Activated T-cell treated with anti-CD3 and anti-CD28 coated beads, Interleukin-2, amount 50 U/mL, for 72 hours (primary cell): ENCODE measurements at regions not wholly inside any gene's neighbourhood (a gene's known extent, or its start where the extent isn't known, plus 50 kb on each side); places are given as distances from the start of the nearest gene placed in this dataset.
"Not testable (repeated sequence)": the region's sequence is repeated elsewhere in the genome, so short reads cannot be mapped to it uniquely, and the experiment has no call there.

ENCODE experiments used
- ATAC-seq, 2 donors: fragments of 150-1000 bp; cut with Tn5 transposase; replicated peaks in 1 of 2; 2 replicates each; pipeline ENCODE4 v1.10.0; 2021; ENCODE audit warnings: moderate library complexity in 2 of 2, mild to moderate bottlenecking in 1 of 2
- DNase-seq, 2 donors: peaks; one replicate each; pipeline ENCODE4 v3.0.0; 2021 to 2022; ENCODE audit warnings: mixed read lengths in 1 of 2
- H3K27ac Mint-ChIP-seq: one replicate; pipeline ENCODE4 v1.8.0; 2022; ENCODE audit warnings: mild to moderate bottlenecking, moderate library complexity, mixed read lengths
- H3K27me3 Mint-ChIP-seq: one replicate; pipeline ENCODE4 v1.8.0; 2022; ENCODE audit warnings: low read depth, mixed read lengths
- H3K36me3 Mint-ChIP-seq, 2 donors: one replicate each; pipeline ENCODE4 v1.8.0; 2022; ENCODE audit warnings: mixed read lengths in 2 of 2, mild to moderate bottlenecking in 1 of 2; ENCODE audit not compliant: insufficient read depth in 2 of 2
- H3K4me1 Mint-ChIP-seq: one replicate; pipeline ENCODE4 v1.8.0; 2022; ENCODE audit warnings: low read depth, mixed read lengths
- H3K4me3 Mint-ChIP-seq, 2 donors: one replicate each; pipeline ENCODE4 v1.8.0; 2022; ENCODE audit warnings: mild to moderate bottlenecking in 2 of 2, mixed read lengths in 2 of 2, moderate library complexity in 2 of 2
- H3K9me3 Mint-ChIP-seq, 2 donors: one replicate each; pipeline ENCODE4 v1.8.0; 2022; ENCODE audit warnings: mixed read lengths in 2 of 2

DNA sequence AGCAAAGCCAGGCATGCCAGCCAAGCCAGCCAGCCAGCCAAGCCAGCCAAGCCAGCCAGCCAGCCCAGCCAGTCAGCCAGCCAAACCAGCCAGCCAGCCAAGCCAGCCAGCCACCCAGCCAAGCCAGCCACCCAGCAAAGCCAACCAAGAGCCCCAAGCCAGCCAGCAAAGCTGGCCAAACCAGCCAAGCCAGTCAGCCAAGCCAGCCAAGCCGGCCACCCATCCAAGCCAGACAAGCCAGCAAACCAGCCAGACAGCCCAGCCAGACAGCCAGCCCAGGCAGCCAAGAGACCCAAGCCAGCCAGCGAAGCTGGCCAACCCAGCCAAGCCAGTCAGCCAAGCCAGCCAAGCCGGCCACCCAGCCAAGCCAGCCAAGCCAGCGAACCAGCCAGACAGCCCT is 338.3 kb upstream of the PLGLB2 start:
- not testable (repeated sequence) for H3K27me3 Mint-ChIP-seq, H3K27ac Mint-ChIP-seq, H3K4me3 Mint-ChIP-seq, DNase-seq, H3K9me3 Mint-ChIP-seq, H3K4me1 Mint-ChIP-seq, H3K36me3 Mint-ChIP-seq, ATAC-seq

DNA sequence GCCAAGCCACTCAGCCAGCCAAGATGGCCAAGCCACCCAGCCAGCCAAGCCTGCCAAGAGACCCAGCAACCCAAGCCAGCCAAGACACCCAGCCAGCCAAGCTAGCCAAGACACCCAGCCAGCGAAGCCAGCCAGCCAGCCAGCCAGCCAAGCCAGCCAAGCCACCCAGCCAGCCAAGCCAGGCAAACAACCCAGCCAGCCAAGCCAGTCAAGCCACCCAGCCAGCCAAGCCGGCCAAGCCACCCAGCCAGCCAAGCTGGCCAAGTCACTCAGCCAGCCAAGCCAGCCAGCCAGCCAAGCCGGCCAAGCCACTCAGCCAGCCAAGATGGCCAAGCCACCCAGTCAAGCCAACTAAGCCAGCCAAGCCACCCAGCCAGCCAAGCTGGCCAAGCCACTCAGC is 337.5 kb upstream of the PLGLB2 start:
- ATAC-seq, H3K27me3 Mint-ChIP-seq, H3K9me3 Mint-ChIP-seq, DNase-seq, H3K4me1 Mint-ChIP-seq, H3K4me3 Mint-ChIP-seq, H3K27ac Mint-ChIP-seq, H3K36me3 Mint-ChIP-seq: not testable (repeated sequence)

DNA sequence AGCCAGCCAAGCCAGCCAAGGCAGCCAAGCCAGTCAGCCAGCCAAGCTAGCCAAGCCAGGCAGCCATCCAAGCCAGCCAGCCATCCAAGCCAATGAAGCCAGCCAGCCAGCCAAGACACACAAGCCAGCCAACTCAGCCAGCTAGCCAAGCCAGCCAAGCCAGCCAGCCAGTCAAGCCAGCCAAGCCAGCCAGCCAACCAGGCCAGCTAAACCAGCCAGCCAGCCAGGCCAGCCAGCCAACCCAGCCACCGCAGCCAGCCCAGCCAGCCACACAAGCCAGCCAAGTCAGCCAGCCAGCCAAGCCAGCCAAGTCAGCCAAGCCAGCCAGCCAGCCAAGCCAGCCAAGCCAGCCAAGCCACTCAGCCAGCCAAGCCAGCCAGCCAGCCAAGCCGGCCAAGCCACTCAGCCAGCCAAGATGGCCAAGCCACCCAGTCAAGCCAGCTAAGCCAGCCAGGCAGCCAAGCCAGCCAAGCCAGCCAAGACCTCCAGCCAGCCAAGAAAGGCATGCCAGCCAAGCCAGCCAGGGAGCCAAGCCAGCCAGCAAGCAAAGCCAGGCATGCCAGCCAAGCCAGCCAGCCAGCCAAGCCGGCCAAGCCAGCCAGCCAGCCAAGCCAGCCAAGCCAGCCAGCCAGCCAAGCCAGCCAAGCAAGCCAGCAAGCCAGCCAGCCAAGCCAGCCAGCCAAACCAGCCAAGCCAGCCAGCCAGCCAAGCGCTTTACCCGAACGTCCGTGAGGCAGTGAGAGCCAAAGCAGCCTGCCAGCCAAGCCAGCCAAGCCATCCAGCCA is 335.7 kb upstream of the PLGLB2 start:
- not testable (repeated sequence) for H3K27ac Mint-ChIP-seq, ATAC-seq, H3K4me3 Mint-ChIP-seq, H3K36me3 Mint-ChIP-seq, H3K27me3 Mint-ChIP-seq, H3K9me3 Mint-ChIP-seq, H3K4me1 Mint-ChIP-seq, DNase-seq

DNA sequence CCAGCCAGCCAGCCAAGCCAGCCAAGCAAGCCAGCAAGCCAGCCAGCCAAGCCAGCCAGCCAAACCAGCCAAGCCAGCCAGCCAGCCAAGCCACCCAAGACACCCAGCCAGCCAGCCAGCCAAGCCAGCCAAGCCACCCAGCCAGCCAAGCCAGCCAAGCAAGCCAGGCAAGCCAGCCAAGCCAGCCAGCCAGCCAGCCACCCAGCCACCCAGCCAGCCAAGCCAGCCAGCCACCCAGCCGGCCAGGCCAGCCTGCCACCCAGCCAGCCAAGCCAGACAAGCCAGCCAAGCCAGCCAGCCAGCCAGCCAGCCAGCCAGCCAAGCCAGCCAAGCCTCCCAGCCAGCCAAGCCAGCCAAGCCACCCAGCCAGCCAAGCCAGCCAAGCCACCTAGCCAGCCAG is 333.6 kb upstream of the PLGLB2 start:
- DNase-seq, H3K27me3 Mint-ChIP-seq, ATAC-seq, H3K27ac Mint-ChIP-seq, H3K9me3 Mint-ChIP-seq, H3K4me3 Mint-ChIP-seq, H3K36me3 Mint-ChIP-seq, H3K4me1 Mint-ChIP-seq: not testable (repeated sequence)

DNA sequence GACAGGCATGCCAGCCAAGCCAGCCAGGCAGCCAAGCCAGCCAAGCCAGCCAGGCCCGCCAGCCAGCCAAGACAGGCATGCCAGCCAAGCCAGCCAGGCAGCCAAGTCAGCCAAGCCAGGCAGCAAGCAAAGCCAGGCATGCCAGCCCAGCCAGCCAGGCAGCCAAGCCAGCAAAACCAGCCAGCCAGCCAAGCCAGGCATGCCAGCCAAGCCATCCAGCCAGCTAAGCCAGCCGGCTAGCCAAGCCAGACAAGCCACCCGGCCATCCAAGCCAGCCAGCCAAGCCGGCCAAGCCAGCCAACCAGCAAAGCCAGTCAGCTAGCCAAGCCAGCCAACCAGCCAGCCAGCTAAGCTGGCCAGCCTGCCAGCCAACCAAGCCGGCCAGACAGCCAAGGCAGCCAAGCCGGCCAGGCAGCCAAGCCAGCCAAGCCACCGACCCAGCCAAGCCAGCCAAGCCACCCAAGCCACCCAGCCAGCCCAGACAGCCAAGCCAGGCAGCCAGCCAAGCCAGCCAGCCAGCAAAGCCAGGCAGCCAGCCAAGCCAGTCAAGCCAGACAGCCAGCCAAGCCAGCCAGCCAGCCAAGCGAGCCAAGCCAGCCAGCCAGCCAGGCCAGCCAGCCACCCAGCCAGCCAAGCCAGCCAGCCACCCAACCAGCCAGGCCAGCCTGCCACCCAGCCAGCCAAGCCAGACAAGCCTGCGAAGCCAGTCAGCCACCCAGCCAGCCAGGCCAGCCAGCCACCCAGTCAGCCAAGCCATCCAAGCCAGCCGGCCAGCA is 332.9 kb upstream of the PLGLB2 start:
- not testable (repeated sequence) for H3K27me3 Mint-ChIP-seq, H3K27ac Mint-ChIP-seq, H3K9me3 Mint-ChIP-seq, DNase-seq, H3K4me3 Mint-ChIP-seq, H3K36me3 Mint-ChIP-seq, H3K4me1 Mint-ChIP-seq, ATAC-seq

DNA sequence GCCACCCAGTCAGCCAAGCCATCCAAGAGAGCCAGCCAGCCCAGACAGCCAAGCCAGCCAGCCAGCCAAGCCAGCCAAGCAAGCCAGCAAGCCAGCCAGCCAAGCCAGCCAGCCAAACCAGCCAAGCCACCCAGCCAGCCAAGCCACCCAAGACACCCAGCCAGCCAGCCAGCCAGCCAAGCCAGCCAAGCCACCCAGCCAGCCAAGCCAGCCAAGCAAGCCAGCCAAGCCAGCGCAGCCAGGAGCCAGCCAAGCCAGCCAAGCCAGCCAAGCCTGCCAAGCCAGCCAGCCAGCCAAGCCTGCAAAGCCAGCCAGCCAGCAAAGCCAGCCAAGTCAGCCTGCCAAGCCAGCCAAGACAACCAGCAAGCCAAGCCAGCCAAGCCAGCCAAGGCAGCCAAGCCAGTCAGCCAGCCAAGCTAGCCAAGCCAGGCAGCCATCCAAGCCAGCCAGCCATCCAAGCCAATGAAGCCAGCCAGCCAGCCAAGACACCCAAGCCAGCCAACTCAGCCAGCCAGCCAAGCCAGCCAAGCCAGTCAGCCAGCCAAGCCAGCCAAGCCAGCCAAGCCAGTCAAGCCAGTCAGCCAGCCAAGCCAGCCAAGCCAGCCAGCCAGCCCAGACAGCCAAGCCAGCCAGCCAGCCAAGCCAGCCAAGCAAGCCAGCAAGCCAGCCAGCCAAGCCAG is 332.2 kb upstream of the PLGLB2 start:
- not testable (repeated sequence) for DNase-seq, H3K4me3 Mint-ChIP-seq, H3K27me3 Mint-ChIP-seq, H3K4me1 Mint-ChIP-seq, H3K27ac Mint-ChIP-seq, H3K9me3 Mint-ChIP-seq, H3K36me3 Mint-ChIP-seq, ATAC-seq

DNA sequence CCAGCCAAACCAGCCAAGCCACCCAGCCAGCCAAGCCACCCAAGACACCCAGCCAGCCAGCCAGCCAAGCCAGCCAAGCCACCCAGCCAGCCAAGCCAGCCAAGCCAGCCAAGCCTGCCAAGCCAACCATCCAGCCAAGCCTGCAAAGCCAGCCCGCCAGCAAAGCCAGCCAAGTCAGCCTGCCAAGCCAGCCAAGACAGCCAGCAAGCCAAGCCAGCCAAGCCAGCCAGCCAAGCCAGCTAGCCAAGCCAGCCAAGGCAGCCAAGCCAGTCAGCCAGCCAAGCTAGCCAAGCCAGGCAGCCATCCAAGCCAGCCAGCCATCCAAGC is 331.7 kb upstream of the PLGLB2 start:
- not testable (repeated sequence) for DNase-seq, H3K4me1 Mint-ChIP-seq, H3K36me3 Mint-ChIP-seq, H3K27me3 Mint-ChIP-seq, H3K27ac Mint-ChIP-seq, H3K9me3 Mint-ChIP-seq, H3K4me3 Mint-ChIP-seq, ATAC-seq

DNA sequence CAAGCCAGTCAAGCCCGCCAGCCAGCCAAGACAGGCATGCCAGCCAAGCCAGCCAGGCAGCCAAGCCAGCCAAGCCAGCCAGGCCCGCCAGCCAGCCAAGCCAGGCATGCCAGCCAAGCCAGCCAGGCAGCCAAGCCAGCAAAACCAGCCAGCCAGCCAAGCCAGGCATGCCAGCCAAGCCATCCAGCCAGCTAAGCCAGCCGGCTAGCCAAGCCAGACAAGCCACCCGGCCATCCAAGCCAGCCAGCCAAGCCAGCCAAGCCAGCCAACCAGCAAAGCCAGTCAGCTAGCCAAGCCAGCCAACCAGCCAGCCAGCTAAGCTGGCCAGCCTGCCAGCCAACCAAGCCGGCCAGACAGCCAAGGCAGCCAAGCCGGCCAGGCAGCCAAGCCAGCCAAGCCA is 330.7 kb upstream of the PLGLB2 start:
- not testable (repeated sequence) for ATAC-seq, H3K27ac Mint-ChIP-seq, H3K4me3 Mint-ChIP-seq, H3K36me3 Mint-ChIP-seq, H3K4me1 Mint-ChIP-seq, H3K27me3 Mint-ChIP-seq, H3K9me3 Mint-ChIP-seq, DNase-seq

DNA sequence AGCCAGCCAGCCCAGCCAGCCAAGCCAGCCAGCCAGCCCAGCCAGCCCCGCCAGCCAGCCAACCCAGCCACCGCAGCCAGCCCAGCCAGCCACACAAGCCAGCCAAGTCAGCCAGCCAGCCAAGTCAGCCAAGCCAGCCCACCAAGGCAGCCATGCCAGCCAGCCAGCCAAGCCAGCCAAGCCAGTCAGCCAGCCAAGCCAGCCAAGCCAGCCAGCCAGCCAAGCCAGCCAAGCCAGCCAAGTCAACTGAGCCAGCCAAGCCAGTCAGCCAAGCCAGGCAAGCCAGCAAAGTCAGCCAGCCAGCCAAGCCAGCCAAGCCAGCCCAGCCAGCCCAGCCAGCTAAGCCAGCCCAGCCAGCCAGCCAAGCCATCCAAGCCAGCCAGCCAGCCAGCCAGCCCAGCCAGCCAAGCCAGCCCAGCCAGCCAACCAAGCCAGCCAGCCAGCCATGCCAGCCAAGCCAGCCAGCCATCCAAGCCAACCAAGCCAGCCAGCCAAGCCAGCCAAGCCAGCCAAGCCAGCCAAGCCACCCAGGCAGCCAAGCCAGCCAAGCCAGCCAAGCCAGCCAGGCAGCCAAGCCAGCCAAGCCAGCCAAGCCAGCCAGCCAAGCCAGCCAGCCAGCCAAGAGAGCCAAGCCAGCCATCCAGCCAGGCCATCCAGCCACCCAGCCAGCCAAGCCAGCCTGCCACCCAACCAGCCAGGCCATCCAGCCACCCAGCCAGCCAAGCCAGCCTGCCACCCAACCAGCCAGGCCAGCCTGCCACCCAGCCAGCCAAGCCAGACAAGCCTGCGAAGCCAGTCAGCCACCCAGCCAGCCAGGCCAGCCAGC is 329.9 kb upstream of the PLGLB2 start:
- H3K4me3 Mint-ChIP-seq, H3K27ac Mint-ChIP-seq, ATAC-seq, H3K4me1 Mint-ChIP-seq, H3K27me3 Mint-ChIP-seq, H3K36me3 Mint-ChIP-seq, DNase-seq, H3K9me3 Mint-ChIP-seq: not testable (repeated sequence)

DNA sequence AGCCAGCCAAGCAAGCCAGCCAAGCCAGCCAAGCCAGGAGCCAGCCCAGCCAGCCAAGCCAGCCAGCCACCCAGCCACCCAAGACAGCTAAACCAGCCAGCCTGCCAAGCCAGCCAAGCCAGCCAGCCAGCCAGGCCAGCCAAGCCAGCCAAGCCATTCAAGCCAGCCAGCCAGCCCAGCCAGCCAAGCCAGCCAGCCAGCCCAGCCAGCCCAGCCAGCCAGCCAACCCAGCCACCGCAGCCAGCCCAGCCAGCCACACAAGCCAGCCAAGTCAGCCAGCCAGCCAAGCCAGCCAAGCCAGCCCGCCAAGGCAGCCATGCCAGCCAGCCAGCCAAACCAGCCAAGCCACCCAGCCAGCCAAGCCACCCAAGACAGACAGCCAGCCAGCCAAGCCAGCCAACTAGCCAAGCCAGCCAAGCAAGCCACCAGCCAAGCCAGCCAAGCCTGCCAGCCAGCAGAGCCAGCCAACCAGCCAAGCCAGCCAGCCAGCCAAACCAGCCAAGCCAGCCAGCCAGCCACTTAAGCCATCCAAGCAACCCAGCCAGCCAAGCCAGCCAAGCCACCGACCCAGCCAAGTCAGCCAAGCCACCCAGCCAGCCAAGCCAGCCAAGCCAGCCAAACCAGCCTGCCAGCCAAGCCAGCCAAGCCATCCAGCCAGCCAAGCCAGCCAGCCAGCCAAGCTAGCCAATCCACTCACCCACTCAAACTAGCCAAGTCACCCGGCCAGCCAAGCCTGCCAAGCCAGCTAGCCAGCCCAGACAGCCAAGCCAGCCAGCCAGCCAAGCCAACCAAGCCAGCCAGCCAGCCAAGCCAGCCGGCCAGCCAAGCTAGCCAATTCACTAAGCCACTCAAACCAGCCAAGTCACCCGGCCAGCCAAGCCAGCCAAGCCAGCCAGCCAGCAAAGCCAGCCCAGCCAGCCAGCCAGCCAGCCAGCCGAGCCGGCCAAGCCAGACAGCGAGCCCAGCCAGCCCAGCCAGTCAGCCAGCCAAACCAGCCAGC is 328.8 kb upstream of the PLGLB2 start:
- not testable (repeated sequence) for H3K36me3 Mint-ChIP-seq, H3K27me3 Mint-ChIP-seq, H3K4me3 Mint-ChIP-seq, ATAC-seq, H3K27ac Mint-ChIP-seq, H3K9me3 Mint-ChIP-seq, DNase-seq, H3K4me1 Mint-ChIP-seq

DNA sequence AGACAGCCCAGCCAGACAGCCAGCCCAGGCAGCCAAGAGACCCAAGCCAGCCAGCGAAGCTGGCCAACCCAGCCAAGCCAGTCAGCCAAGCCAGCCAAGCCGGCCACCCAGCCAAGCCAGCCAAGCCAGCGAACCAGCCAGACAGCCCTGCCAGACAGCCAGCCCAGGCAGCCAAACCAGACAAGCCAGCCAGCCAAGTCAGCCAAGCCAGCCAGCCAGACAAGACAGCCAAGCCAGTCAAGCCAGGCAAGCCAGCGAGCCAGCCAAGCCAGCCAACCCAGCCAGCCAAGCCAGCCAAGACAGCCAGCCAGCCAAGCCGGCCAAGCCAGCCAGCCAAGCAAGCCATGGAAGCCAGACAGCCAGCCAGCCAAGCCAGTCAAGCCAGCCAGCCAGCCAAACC is 327.9 kb upstream of the PLGLB2 start:
- H3K4me3 Mint-ChIP-seq, H3K27me3 Mint-ChIP-seq, H3K9me3 Mint-ChIP-seq, ATAC-seq, H3K27ac Mint-ChIP-seq, H3K4me1 Mint-ChIP-seq, DNase-seq, H3K36me3 Mint-ChIP-seq: not testable (repeated sequence)

DNA sequence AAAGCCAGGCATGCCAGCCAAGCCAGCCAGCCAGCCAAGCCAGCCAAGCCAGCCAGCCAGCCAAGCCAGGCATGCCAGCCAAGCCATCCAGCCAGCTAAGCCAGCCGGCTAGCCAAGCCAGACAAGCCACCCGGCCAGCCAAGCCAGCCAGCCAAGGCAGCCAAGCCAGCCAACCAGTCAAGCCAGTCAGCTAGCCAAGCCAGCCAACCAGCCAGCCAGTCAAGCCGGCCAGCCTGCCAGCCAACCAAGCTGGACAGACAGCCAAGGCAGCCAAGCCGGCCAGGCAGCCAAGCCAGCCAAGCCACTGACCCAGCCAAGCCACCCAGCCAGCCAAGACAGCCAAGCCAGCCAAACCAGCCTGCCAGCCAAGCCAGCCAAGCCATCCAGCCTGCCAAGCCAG is 326.9 kb upstream of the PLGLB2 start:
- H3K9me3 Mint-ChIP-seq, DNase-seq, H3K36me3 Mint-ChIP-seq, ATAC-seq, H3K27me3 Mint-ChIP-seq, H3K27ac Mint-ChIP-seq, H3K4me3 Mint-ChIP-seq, H3K4me1 Mint-ChIP-seq: not testable (repeated sequence)
